H1 (cell line): ENCODE measurements at regions not wholly inside any gene's neighbourhood (a gene's known extent, or its start where the extent isn't known, plus 50 kb on each side); places are given as distances from the start of the nearest gene placed in this dataset.

Experiments used
- CTCF ChIA-PET: fragments of 300-600 bp; sonication (Branson Sonifier 250); formaldehyde crosslinking; loops from one replicate; lab custom pipeline; 2021; ENCODE audit not compliant: partially characterized antibody; lab: Charles Lee
- POLR2A ChIA-PET: fragments of 300-600 bp; sonication (Branson Sonifier 250); formaldehyde crosslinking; loops from one replicate; lab custom pipeline; 2021; ENCODE audit warnings: inconsistent platforms; ENCODE audit not compliant: partially characterized antibody; lab: Charles Lee
- DNase-seq, 2 experiments: peaks; one replicate each; pipeline versions ENCODE4 v3.0.0 to v3.0.0-alpha.2; 2010 to 2022; ENCODE audit warnings: low spot score in 2 of 2, low read depth in 1 of 2, mixed read lengths in 1 of 2
- FAIRE-seq: peaks from 2 replicates; lab custom pipeline; 2011; peaks lifted over from hg19 to GRCh38; lab: Jason Lieb, UNC
- H2AFZ ChIP-seq: 2 replicates; pipeline ENCODE4 v1.8.1; 2012; ENCODE audit warnings: low read length, inconsistent platforms
- H2AK5ac ChIP-seq: 2 replicates; pipeline ENCODE4 v1.6.1; 2013; ENCODE audit warnings: low read depth, low read length
- H2BK120ac ChIP-seq: replicated peaks from 2 replicates; pipeline ENCODE3; 2013; ENCODE audit warnings: low read depth, low read length, inconsistent platforms
- H2BK12ac ChIP-seq: 2 replicates; pipeline ENCODE4 v1.6.1; 2013; ENCODE audit warnings: low read depth, low read length
- H2BK15ac ChIP-seq: 2 replicates; pipeline ENCODE4 v1.6.1; 2013; ENCODE audit warnings: low read length
- H2BK20ac ChIP-seq: 2 replicates; pipeline ENCODE4 v1.6.1; 2013; ENCODE audit warnings: low read length
- H2BK5ac ChIP-seq: 2 replicates; pipeline ENCODE4 v1.6.1; 2013; ENCODE audit warnings: low read depth, low read length
- H3K14ac ChIP-seq: 2 replicates; pipeline ENCODE4 v1.6.1; 2013; ENCODE audit warnings: inconsistent platforms; ENCODE audit not compliant: insufficient read length
- H3K18ac ChIP-seq: 2 replicates; pipeline ENCODE4 v1.6.1; 2013; ENCODE audit warnings: low read length; ENCODE audit errors: extremely low read depth
- H3K23ac ChIP-seq: 2 replicates; pipeline ENCODE4 v1.6.1; 2013; ENCODE audit warnings: inconsistent platforms; ENCODE audit not compliant: insufficient read length
- H3K23me2 ChIP-seq: 2 replicates; pipeline ENCODE4 v1.6.1; 2013; ENCODE audit warnings: low read depth, low read length
- H3K27ac ChIP-seq: 2 replicates; pipeline ENCODE4 v1.6.1; 2011; ENCODE audit warnings: low read depth, low read length, inconsistent platforms
- H3K27me3 ChIP-seq, 4 experiments: replicated peaks in 1 of 4; 1 replicate in 1 of 4; 2 replicates in 3 of 4; pipeline versions ENCODE4 v1.6.1 to v1.8.1; 2011 to 2013; ENCODE audit warnings: low read length in 3 of 4, mild to moderate bottlenecking in 3 of 4, inconsistent platforms in 2 of 4, mixed read lengths in 2 of 4, moderate library complexity in 1 of 4; ENCODE audit not compliant: control insufficient read depth in 3 of 4, insufficient read depth in 3 of 4; ENCODE audit errors: extremely low read depth in 1 of 4
- H3K36me3 ChIP-seq, 4 experiments: 2 replicates each; pipeline versions ENCODE4 v1.6.1 to v1.8.1; 2011 to 2013; ENCODE audit warnings: mild to moderate bottlenecking in 4 of 4, low read length in 3 of 4, moderate library complexity in 2 of 4, control low read depth in 1 of 4, inconsistent platforms in 1 of 4; ENCODE audit not compliant: insufficient read depth in 4 of 4, control insufficient read depth in 2 of 4
- H3K4ac ChIP-seq: replicated peaks from 2 replicates; pipeline ENCODE3; 2013; ENCODE audit warnings: low read length, low read depth, mixed read lengths, inconsistent platforms; ENCODE audit not compliant: insufficient read length
- H3K4me1 ChIP-seq, 4 experiments: replicated peaks in 1 of 4; 1 replicate in 1 of 4; 2 replicates in 3 of 4; pipeline versions ENCODE4 v1.6.1 to v1.8.1; 2011 to 2013; ENCODE audit warnings: low read length in 3 of 4, inconsistent platforms in 2 of 4, mixed read lengths in 1 of 4; ENCODE audit not compliant: insufficient read depth in 4 of 4, control insufficient read depth in 3 of 4
- H3K4me2 ChIP-seq, 2 experiments: 2 replicates each; pipeline versions ENCODE4 v1.6.1 to v1.8.1; 2011 to 2013; ENCODE audit warnings: low read depth in 2 of 2, low read length in 2 of 2, control low read depth in 1 of 2, inconsistent platforms in 1 of 2, mild to moderate bottlenecking in 1 of 2; ENCODE audit not compliant: insufficient read depth in 1 of 2
- H3K4me3 ChIP-seq, 4 experiments: fragments of 200-600, 300-600 bp in 1 of 4; sonication (generic), shearing (Covaris generic), sonication (Bioruptor Twin) in 1 of 4; 2 replicates each; pipeline versions ENCODE4 v1.5.1 to v1.8.1; 2011 to 2016; ENCODE audit warnings: low read length in 4 of 4, low read depth in 3 of 4, control low read depth in 2 of 4, inconsistent platforms in 2 of 4, mild to moderate bottlenecking in 2 of 4, mixed read lengths in 1 of 4, moderate library complexity in 1 of 4; ENCODE audit not compliant: insufficient read depth in 2 of 4; ENCODE audit errors: extremely low read depth in 1 of 4
- H3K56ac ChIP-seq: replicated peaks from 2 replicates; pipeline ENCODE3; 2013; ENCODE audit warnings: low read depth, mild to moderate bottlenecking, mixed read lengths, low read length, inconsistent platforms; ENCODE audit not compliant: insufficient read length
- H3K79me1 ChIP-seq: 2 replicates; pipeline ENCODE4 v1.6.1; 2013; ENCODE audit warnings: low read depth, low read length, control low read depth
- H3K79me2 ChIP-seq, 2 experiments: 2 replicates each; pipeline versions ENCODE4 v1.6.1 to v1.8.1; 2012 to 2013; ENCODE audit warnings: low read length in 2 of 2, mild to moderate bottlenecking in 2 of 2, inconsistent platforms in 1 of 2; ENCODE audit not compliant: insufficient read depth in 2 of 2, control insufficient read depth in 1 of 2
- H3K9ac ChIP-seq, 4 experiments: replicated peaks in 1 of 4; 1 replicate in 1 of 4; 2 replicates in 3 of 4; pipeline versions ENCODE4 v1.6.1 to v1.8.1; 2011 to 2013; ENCODE audit warnings: low read depth in 3 of 4, low read length in 3 of 4, control low read depth in 2 of 4, mild to moderate bottlenecking in 2 of 4, moderate library complexity in 2 of 4, inconsistent platforms in 1 of 4; ENCODE audit errors: extremely low read depth in 1 of 4
- H3K9me3 ChIP-seq, 2 experiments: 2 replicates each; pipeline versions ENCODE4 v1.6.1 to v1.8.1; 2012 to 2013; ENCODE audit warnings: mild to moderate bottlenecking in 2 of 2, moderate library complexity in 2 of 2, control low read depth in 1 of 2, inconsistent platforms in 1 of 2, low read depth in 1 of 2, low read length in 1 of 2, mixed read lengths in 1 of 2; ENCODE audit not compliant: insufficient read depth in 2 of 2
- H4K20me1 ChIP-seq, 2 experiments: replicated peaks in 1 of 2; 2 replicates each; pipeline versions ENCODE3 to v1.8.1; 2011 to 2013; ENCODE audit warnings: inconsistent platforms in 2 of 2, low read length in 2 of 2, mild to moderate bottlenecking in 1 of 2; ENCODE audit not compliant: insufficient read depth in 2 of 2, control insufficient read depth in 1 of 2
- H4K5ac ChIP-seq: 2 replicates; pipeline ENCODE4 v1.6.1; 2013; ENCODE audit warnings: low read length, low read depth, mixed read lengths, inconsistent platforms; ENCODE audit not compliant: insufficient read length
- H4K8ac ChIP-seq: 2 replicates; pipeline ENCODE4 v1.8.0; 2013; ENCODE audit warnings: mild to moderate bottlenecking, moderate library complexity, low read length, inconsistent platforms; ENCODE audit not compliant: insufficient read depth; ENCODE audit errors: extremely low read depth
- H4K91ac ChIP-seq: replicated peaks from 2 replicates; pipeline ENCODE3; 2013; ENCODE audit warnings: low read length, mixed read lengths, inconsistent platforms; ENCODE audit not compliant: insufficient read length
- CHD1 ChIP-seq: IDR thresholded peaks from 2 replicates; pipeline ENCODE4 v1.6.1; 2012; ENCODE audit warnings: low read depth, low read length, improper control_type of control experiment
- CHD2 ChIP-seq: IDR thresholded peaks from 2 replicates; pipeline ENCODE4 v1.6.1; 2012; ENCODE audit warnings: low read length, improper control_type of control experiment
- FOSL1 ChIP-seq: IDR thresholded peaks from 2 replicates; pipeline ENCODE4 v1.6.1; 2011; ENCODE audit warnings: mild to moderate bottlenecking, low read depth, low read length, moderate library complexity; ENCODE audit not compliant: insufficient read depth
- GTF2F1 ChIP-seq: IDR thresholded peaks from 2 replicates; pipeline ENCODE4 v1.6.1; 2012; ENCODE audit warnings: low read depth, low read length, improper control_type of control experiment, borderline replicate concordance
- JUN ChIP-seq: IDR thresholded peaks from 2 replicates; pipeline ENCODE4 v1.6.1; 2011; ENCODE audit warnings: low read depth, mild to moderate bottlenecking, improper control_type of control experiment, low read length
- NANOG ChIP-seq: IDR thresholded peaks from 2 replicates; pipeline ENCODE4 v1.6.1; 2011; ENCODE audit warnings: low read length, low read depth, mild to moderate bottlenecking, inconsistent platforms; ENCODE audit not compliant: insufficient read depth, poor library complexity, severe bottlenecking
- TCF12 ChIP-seq: IDR thresholded peaks from 2 replicates; pipeline ENCODE4 v1.6.1; 2011; ENCODE audit warnings: low read depth, mild to moderate bottlenecking, low read length
- WGBS, 2 experiments: shearing (Covaris generic) in 1 of 2; methylation state at CpG; one replicate each; pipeline versions ENCODE4 v1.1.6 to v1.1.7; 2013 to 2015; ENCODE audit warnings: low lambda C conversion rate in 2 of 2, mixed read lengths in 2 of 2, inconsistent platforms in 1 of 2, low coverage in 1 of 2, missing lambda C conversion rate in 1 of 2; ENCODE audit not compliant: insufficient replicate concordance in 2 of 2, insufficient coverage in 1 of 2, insufficient read length in 1 of 2; ENCODE audit errors: extremely low coverage in 1 of 2, missing lambda C conversion rate in 1 of 2; 5-methylcytosine and 5-hydroxymethylcytosine counted together

DNA sequence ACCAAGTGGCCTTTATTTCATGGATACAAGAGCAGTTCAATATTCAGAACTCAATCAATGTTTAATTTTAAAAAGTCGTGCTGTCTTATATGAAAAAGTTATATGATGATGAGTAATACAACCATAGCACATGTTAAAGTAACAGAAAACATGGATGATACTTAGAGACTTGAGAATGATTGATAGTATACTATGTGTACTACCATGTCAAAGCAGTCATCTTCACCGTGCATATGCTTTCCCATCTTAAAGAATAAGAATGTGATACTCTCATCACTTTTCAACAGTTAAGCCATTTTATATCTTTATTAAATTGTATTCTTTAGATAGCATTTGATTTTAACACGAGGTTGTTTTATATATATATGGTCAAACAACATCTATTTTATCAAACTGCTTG, 535.9 kb upstream of the ADAMTS5 start:
- POLR2A ChIA-PET: no interaction called here
- Histone ChIP-seq H3K4me3 (no peak overlapping the region), H3K36me3 (no peaks in the 10 kb centered on the region), H3K9ac (no peak overlapping the region), H3K27me3 (no peaks in the 10 kb centered on the region), H3K79me2 (no peaks in the 10 kb centered on the region), H4K91ac (no peak overlapping the region), H3K56ac (no peak overlapping the region), H3K4me2 (no peak overlapping the region), H3K23me2 (no peaks in the 10 kb centered on the region), H2BK20ac (no peak overlapping the region), H3K9me3 (no peaks in the 10 kb centered on the region), H2BK12ac (no peak overlapping the region), H3K4me1 (no peaks in the 10 kb centered on the region), H2BK120ac (no peak overlapping the region), H3K79me1 (no peaks in the 10 kb centered on the region), H4K5ac (no peak overlapping the region), H2BK15ac (no peak overlapping the region), H3K23ac (no peak overlapping the region), H3K27ac (no peak overlapping the region), H2AFZ (no peak overlapping the region), H4K8ac (no peak overlapping the region), H4K20me1 (no peaks in the 10 kb centered on the region), H3K4ac (no peak overlapping the region), H2BK5ac (no peak overlapping the region), H2AK5ac (no peak overlapping the region), H3K14ac (no peak overlapping the region), H3K18ac (no peak overlapping the region)
- 93% methylated on average over 3 of the region's 3 CpGs; no CpG with 5 or more reads in 1 of the 2 experiments for WGBS, 2 experiments
- CTCF ChIA-PET: no interaction called here
- DNase-seq (no peak), FAIRE-seq (no peak)
- TF ChIP-seq JUN (no peak), FOSL1 (no peak), CHD1 (no peak), CHD2 (no peak), TCF12 (no peak), NANOG (no peak), GTF2F1 (no peak)
